GM12878 (cell line): ENCODE measurements at regions not wholly inside any gene's neighbourhood (a gene's known extent, or its start where the extent isn't known, plus 50 kb on each side); places are given as distances from the start of the nearest gene placed in this dataset.

Experiments used
- ATAC-seq: fragments of 200-7000 bp; cut with Tn5 transposase; 3 replicates; pipeline ENCODE4 v1.9.1; 2020; ENCODE audit warnings: mild to moderate bottlenecking, moderate library complexity
- BruUV-seq: library from RNA; stranded (reverse); fragments of 400-500 nt; replicated peaks from 2 replicates; lab custom pipeline; 2021; lab: Mats Ljungman, UMichigan
- CTCF ChIA-PET: fragments of 300-600 bp; sonication (Branson Sonifier 250); formaldehyde crosslinking; extraction: SDS; loops from one replicate; lab custom pipeline; 2021; ENCODE audit warnings: inconsistent platforms; lab: Yijun Ruan, JAX
- POLR2A ChIA-PET: fragments of 350-600 bp; formaldehyde crosslinking; extraction: SDS; loops from one replicate; lab custom pipeline; 2021; ENCODE audit warnings: inconsistent platforms; lab: Charles Lee
- RAD21 ChIA-PET: fragments of 300-600 bp; sonication (Branson Sonifier 250); formaldehyde crosslinking; loops from one replicate; lab custom pipeline; 2023; ENCODE audit warnings: antibody characterized with exemption; ENCODE audit not compliant: unreplicated experiment; lab: Charles Lee
- SMC1A ChIA-PET: fragments of 300-600 bp; sonication (Branson Sonifier 250); formaldehyde crosslinking; loops from one replicate; lab custom pipeline; 2023; ENCODE audit not compliant: unreplicated experiment, uncharacterized antibody; lab: Charles Lee
- DNase-seq: peaks from one replicate; pipeline ENCODE4 v3.0.0-alpha.2; 2011; ENCODE audit warnings: low read depth, low spot score
- FAIRE-seq: peaks from 3 replicates; lab custom pipeline; 2011; peaks lifted over from hg19 to GRCh38; lab: Jason Lieb, UNC
- H2AFZ ChIP-seq: 2 replicates; pipeline ENCODE4 v1.6.0; 2011; ENCODE audit warnings: low read depth, low read length, control low read depth; ENCODE audit not compliant: control insufficient read depth
- H3K27ac ChIP-seq: 2 replicates; pipeline ENCODE4 v1.5.1; 2011; ENCODE audit warnings: control low read depth; ENCODE audit not compliant: control insufficient read depth, insufficient read depth
- H3K27me3 ChIP-seq, 2 experiments: replicated peaks in 1 of 2; 2 replicates each; pipeline versions ENCODE4 v1.6.0 to v1.6.1; 2011; ENCODE audit warnings: low read length in 1 of 2; ENCODE audit not compliant: control insufficient read depth in 2 of 2, insufficient read depth in 2 of 2
- H3K36me3 ChIP-seq, 2 experiments: 2 replicates each; pipeline ENCODE4 v1.5.1; 2011; ENCODE audit warnings: low read length in 1 of 2; ENCODE audit not compliant: control insufficient read depth in 2 of 2, insufficient read depth in 2 of 2
- H3K4me1 ChIP-seq: 2 replicates; pipeline ENCODE4 v1.6.1; 2011; ENCODE audit warnings: mild to moderate bottlenecking, low read length, moderate library complexity, mixed read lengths; ENCODE audit not compliant: control insufficient read depth, insufficient read depth
- H3K4me2 ChIP-seq: 2 replicates; pipeline ENCODE4 v1.6.0; 2011; ENCODE audit warnings: control low read depth; ENCODE audit not compliant: control insufficient read depth, insufficient read depth
- H3K4me3 ChIP-seq: fragments of 200-600 bp; sonication (generic); 2 replicates; pipeline ENCODE4 v1.5.1; 2016
- H3K79me2 ChIP-seq: 2 replicates; pipeline ENCODE4 v1.6.0; 2011; ENCODE audit warnings: low read length; ENCODE audit not compliant: control insufficient read depth, insufficient read depth
- H3K9ac ChIP-seq: 2 replicates; pipeline ENCODE4 v1.8.0; 2011; ENCODE audit warnings: low read length, control low read depth, mixed read lengths; ENCODE audit not compliant: control insufficient read depth, insufficient read depth
- H3K9me3 ChIP-seq: replicated peaks from 3 replicates; pipeline ENCODE4 v1.5.1; 2011; ENCODE audit warnings: mild to moderate bottlenecking, low read length; ENCODE audit not compliant: control insufficient read depth, insufficient read depth
- H4K20me1 ChIP-seq: 2 replicates; pipeline ENCODE4 v1.6.0; 2011; ENCODE audit not compliant: control insufficient read depth, insufficient read depth
- ATF7 ChIP-seq: fragments of 450-650 bp; IDR thresholded peaks from 2 replicates; pipeline ENCODE4 v1.6.1; 2016; ENCODE audit warnings: low read depth, mild to moderate bottlenecking
- BACH1 ChIP-seq: fragments of 450-650 bp; IDR thresholded peaks from 2 replicates; pipeline ENCODE4 v1.6.1; 2017; ENCODE audit warnings: mild to moderate bottlenecking, borderline replicate concordance
- IKZF2 ChIP-seq, 2 experiments: fragments of 450-650 bp; IDR thresholded peaks; 2 replicates each; pipeline ENCODE4 v1.6.1; 2017; ENCODE audit warnings: mild to moderate bottlenecking in 2 of 2, moderate library complexity in 2 of 2
- MEF2B ChIP-seq: fragments of 450-650 bp; IDR thresholded peaks from 2 replicates; pipeline ENCODE4 v1.6.1; 2018; ENCODE audit warnings: mild to moderate bottlenecking, moderate library complexity; ENCODE audit not compliant: partially characterized antibody, poor library complexity, severe bottlenecking
- NBN ChIP-seq: fragments of 450-650 bp; IDR thresholded peaks from 2 replicates; pipeline ENCODE4 v1.6.1; 2016
- NFYB ChIP-seq: IDR thresholded peaks from 2 replicates; pipeline ENCODE4 v1.6.1; 2011; ENCODE audit warnings: low read depth, mild to moderate bottlenecking, low read length, improper control_type of control experiment, moderate library complexity; ENCODE audit not compliant: insufficient read depth
- PML ChIP-seq: IDR thresholded peaks from 2 replicates; pipeline ENCODE4 v1.6.1; 2012; ENCODE audit warnings: low read length, inconsistent platforms
- RB1 ChIP-seq: fragments of 450-650 bp; formaldehyde crosslinking; IDR thresholded peaks from 2 replicates; pipeline ENCODE4 v1.6.1; 2017; ENCODE audit warnings: mild to moderate bottlenecking, borderline replicate concordance
- RELA ChIP-seq: fragments of 450-650 bp; IDR thresholded peaks from 2 replicates; pipeline ENCODE4 v1.8.0; 2014; ENCODE audit warnings: borderline replicate concordance; ENCODE audit not compliant: partially characterized antibody
- RUNX3 ChIP-seq: IDR thresholded peaks from 2 replicates; pipeline ENCODE4 v1.6.1; 2012; ENCODE audit warnings: low read length, inconsistent platforms
- STAT3 ChIP-seq: IDR thresholded peaks from 2 replicates; pipeline ENCODE4 v1.6.1; 2011; ENCODE audit warnings: low read depth, low read length, improper control_type of control experiment
- TCF3 ChIP-seq: IDR thresholded peaks from 2 replicates; pipeline ENCODE4 v1.6.1; 2012; ENCODE audit warnings: low read depth, mild to moderate bottlenecking, low read length, borderline replicate concordance; ENCODE audit not compliant: insufficient read depth
- ZBED1 ChIP-seq: IDR thresholded peaks from 2 replicates; pipeline ENCODE4 v1.6.1; 2016; ENCODE audit warnings: borderline replicate concordance
- ZNF384 ChIP-seq: IDR thresholded peaks from 2 replicates; pipeline ENCODE4 v1.6.1; 2012; ENCODE audit warnings: low read depth, mild to moderate bottlenecking, low read length, improper control_type of control experiment, borderline replicate concordance
- WGBS: methylation state at CpG from one replicate; pipeline ENCODE4 v1.1.6; 2016; ENCODE audit warnings: low lambda C conversion rate; ENCODE audit not compliant: insufficient replicate concordance, insufficient coverage; ENCODE audit errors: missing lambda C conversion rate; 5-methylcytosine and 5-hydroxymethylcytosine counted together
- in situ Hi-C: fragments of 300-500 bp; cut with MboI; formaldehyde crosslinking; loops from 9 replicates; pipeline ENCODE4 v1.14.3; 2018; ENCODE audit warnings: mixed read lengths
- intact Hi-C: fragments of 100-400 bp; cut with micrococcal nuclease; formaldehyde crosslinking; loops from one replicate; pipeline ENCODE4 v1.14.2; 2022; ENCODE audit not compliant: unreplicated experiment
- TF ChIP-seq, protein P1 (sequence below): fragments of 450-650 bp; IDR thresholded peaks from 2 replicates; pipeline ENCODE4 v1.6.1; 2017; ENCODE audit warnings: borderline replicate concordance
- TF ChIP-seq, protein P2 (sequence below): fragments of 450-650 bp; IDR thresholded peaks from 2 replicates; pipeline ENCODE4 v1.6.1; 2017; ENCODE audit warnings: mild to moderate bottlenecking, moderate library complexity

DNA sequence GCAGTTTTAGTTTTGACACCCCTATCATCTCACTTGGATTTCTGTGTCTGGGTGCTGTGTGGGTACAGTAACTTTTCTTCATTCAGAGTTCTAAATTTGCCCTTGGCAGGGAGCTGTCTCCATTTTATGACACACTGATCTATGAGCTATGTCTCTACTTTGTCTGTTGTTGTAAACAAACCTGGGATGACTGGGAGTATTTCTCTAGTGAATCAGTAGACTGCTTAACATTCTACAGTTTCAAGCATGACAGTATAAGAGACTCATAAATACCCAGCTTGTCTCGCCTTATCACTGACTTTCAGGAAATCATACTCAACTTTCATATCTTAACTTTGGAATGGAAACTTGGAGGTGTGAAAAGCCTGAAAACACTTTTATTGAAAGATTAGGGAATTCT lies 212.1 kb upstream of the NUDT12 start:
- intact Hi-C loops: no loop called here
- 0% methylated on average over 1 of the region's 1 CpG for WGBS
- ChIA-PET SMC1A (no interaction called here), CTCF (no interaction called here), RAD21 (no interaction called here), POLR2A (no interaction called here)
- DNase-seq (no peak), FAIRE-seq (no peak), ATAC-seq (no peak)
- no peaks in the 10 kb centered on the region for H3K27me3 ChIP-seq
- no peaks in the 10 kb centered on the region for H4K20me1 ChIP-seq
- H3K9ac ChIP-seq: no peak overlapping the region
- no peaks in the 10 kb centered on the region for H3K4me1 ChIP-seq
- H3K36me3 ChIP-seq: no peaks in the 10 kb centered on the region
- TF ChIP-seq NFYB (no peak), ZNF384 (no peak), IKZF2 (IDR thresholded peaks at IDR 0.05) (no peak), RB1 (no peak), RUNX3 (no peak), ZBED1 (no peak), PML (no peak), MEF2B (no peak), STAT3 (no peak), TCF3 (no peak), BACH1 (no peak), NBN (no peak), ATF7 (no peak), RELA (no peak)
- TF ChIP-seq, protein P1, sequence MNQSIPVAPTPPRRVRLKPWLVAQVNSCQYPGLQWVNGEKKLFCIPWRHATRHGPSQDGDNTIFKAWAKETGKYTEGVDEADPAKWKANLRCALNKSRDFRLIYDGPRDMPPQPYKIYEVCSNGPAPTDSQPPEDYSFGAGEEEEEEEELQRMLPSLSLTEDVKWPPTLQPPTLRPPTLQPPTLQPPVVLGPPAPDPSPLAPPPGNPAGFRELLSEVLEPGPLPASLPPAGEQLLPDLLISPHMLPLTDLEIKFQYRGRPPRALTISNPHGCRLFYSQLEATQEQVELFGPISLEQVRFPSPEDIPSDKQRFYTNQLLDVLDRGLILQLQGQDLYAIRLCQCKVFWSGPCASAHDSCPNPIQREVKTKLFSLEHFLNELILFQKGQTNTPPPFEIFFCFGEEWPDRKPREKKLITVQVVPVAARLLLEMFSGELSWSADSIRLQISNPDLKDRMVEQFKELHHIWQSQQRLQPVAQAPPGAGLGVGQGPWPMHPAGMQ: no peak
- TF ChIP-seq, protein P2, sequence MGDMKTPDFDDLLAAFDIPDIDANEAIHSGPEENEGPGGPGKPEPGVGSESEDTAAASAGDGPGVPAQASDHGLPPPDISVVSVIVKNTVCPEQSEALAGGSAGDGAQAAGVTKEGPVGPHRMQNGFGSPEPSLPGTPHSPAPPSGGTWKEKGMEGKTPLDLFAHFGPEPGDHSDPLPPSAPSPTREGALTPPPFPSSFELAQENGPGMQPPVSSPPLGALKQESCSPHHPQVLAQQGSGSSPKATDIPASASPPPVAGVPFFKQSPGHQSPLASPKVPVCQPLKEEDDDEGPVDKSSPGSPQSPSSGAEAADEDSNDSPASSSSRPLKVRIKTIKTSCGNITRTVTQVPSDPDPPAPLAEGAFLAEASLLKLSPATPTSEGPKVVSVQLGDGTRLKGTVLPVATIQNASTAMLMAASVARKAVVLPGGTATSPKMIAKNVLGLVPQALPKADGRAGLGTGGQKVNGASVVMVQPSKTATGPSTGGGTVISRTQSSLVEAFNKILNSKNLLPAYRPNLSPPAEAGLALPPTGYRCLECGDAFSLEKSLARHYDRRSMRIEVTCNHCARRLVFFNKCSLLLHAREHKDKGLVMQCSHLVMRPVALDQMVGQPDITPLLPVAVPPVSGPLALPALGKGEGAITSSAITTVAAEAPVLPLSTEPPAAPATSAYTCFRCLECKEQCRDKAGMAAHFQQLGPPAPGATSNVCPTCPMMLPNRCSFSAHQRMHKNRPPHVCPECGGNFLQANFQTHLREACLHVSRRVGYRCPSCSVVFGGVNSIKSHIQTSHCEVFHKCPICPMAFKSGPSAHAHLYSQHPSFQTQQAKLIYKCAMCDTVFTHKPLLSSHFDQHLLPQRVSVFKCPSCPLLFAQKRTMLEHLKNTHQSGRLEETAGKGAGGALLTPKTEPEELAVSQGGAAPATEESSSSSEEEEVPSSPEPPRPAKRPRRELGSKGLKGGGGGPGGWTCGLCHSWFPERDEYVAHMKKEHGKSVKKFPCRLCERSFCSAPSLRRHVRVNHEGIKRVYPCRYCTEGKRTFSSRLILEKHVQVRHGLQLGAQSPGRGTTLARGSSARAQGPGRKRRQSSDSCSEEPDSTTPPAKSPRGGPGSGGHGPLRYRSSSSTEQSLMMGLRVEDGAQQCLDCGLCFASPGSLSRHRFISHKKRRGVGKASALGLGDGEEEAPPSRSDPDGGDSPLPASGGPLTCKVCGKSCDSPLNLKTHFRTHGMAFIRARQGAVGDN: no peak
- no TSS peak for BruUV-seq
- H2AFZ ChIP-seq: no peak overlapping the region
- H3K4me2 ChIP-seq: no peak overlapping the region
- in situ Hi-C loops: no loop called here
- H3K27ac ChIP-seq: no peak overlapping the region
- no peaks in the 10 kb centered on the region; the same call in 2 of the 3 replicates for H3K9me3 ChIP-seq
- H3K4me3 ChIP-seq: no peak overlapping the region
- H3K79me2 ChIP-seq: no peaks in the 10 kb centered on the region
